ENCODE measurements at regions not wholly inside any gene's neighbourhood (a gene's known extent, or its start where the extent isn't known, plus 50 kb on each side); places are given as distances from the start of the nearest gene placed in this dataset.

DNA sequence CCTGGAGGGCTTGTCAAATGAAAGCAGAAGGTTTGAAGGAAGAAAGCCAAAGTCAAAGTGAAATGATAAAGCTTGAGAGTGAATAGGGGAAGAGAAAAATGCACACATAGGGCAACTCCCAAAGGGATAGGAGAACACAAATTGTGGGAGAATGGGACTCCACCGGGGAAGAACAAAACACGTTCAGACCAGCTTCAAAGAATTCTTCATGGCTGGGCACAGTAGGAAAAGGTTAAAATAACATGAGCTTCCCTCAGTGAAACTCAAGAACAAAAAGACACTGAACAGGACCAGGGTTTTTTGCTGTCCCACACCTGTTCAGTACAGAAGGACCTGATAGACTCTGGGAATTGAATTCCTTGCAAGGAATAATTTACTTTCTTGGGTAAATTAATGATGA lies 123.1 kb upstream of the NCKAP5 start:
- CTCF ChIA-PET = interaction anchor here (0.7 kb wide), 1 partner anchor 11 kb away, joined by 3 read pairs; no protein-coding TSS in a partner anchor
- TF ChIP-seq NFRKB (IDR thresholded peaks at IDR 0.05) = no peak
- no peak for TF ChIP-seq SP1 (IDR thresholded peaks at IDR 0.05)
- TF ChIP-seq CTBP1 (IDR thresholded peaks at IDR 0.05; ENCODE audit: borderline replicate concordance) = no peak
- TF ChIP-seq FOXA1 (IDR thresholded peaks at IDR 0.05) = no peak
- TF ChIP-seq ZNF384 (IDR thresholded peaks at IDR 0.05) = no peak
- no peak for TF ChIP-seq FOXM1 (IDR thresholded peaks at IDR 0.05; ENCODE audit: borderline replicate concordance)
- TF ChIP-seq HDGF (IDR thresholded peaks at IDR 0.05; ENCODE audit: borderline replicate concordance) = no peak
- no peak for TF ChIP-seq PKNOX1 (IDR thresholded peaks at IDR 0.05)
- no peak for TF ChIP-seq BHLHE40 (IDR thresholded peaks at IDR 0.05; ENCODE audit: borderline replicate concordance)
- no peak for TF ChIP-seq ELF4 (IDR thresholded peaks at IDR 0.05)
- no peak for TF ChIP-seq SUZ12 (IDR thresholded peaks at IDR 0.05)
- TF ChIP-seq L3MBTL2 (conservative IDR thresholded peaks at IDR 0.05) = no peak
- no peak for TF ChIP-seq LEF1 (IDR thresholded peaks at IDR 0.05; ENCODE audit: borderline replicate concordance)
- TF ChIP-seq TARDBP (IDR thresholded peaks at IDR 0.05) = no peak
- no peak for TF ChIP-seq ARNT (IDR thresholded peaks at IDR 0.05)
- TF ChIP-seq FOXK2 (IDR thresholded peaks at IDR 0.05) = no peak

GRCh38 chr2:133705287-133705686 lies 137.0 kb upstream of the NCKAP5 start:
- DNase-seq (ENCODE audit: extremely low spot score) = no peak
- ChIA-PET POLR2A (no interaction called here), CTCF (no interaction called here)
- TF ChIP-seq TARDBP (IDR thresholded peaks at IDR 0.05) (no peak), ARNT (IDR thresholded peaks at IDR 0.05) (no peak), ELF4 (IDR thresholded peaks at IDR 0.05) (no peak), SUZ12 (IDR thresholded peaks at IDR 0.05) (no peak), PKNOX1 (IDR thresholded peaks at IDR 0.05) (no peak), FOXA1 (IDR thresholded peaks at IDR 0.05) (no peak), FOXK2 (IDR thresholded peaks at IDR 0.05) (no peak)

More for the DNA sequence above, 123.1 kb upstream of the NCKAP5 start:
- POLR2A ChIA-PET = no interaction called here
- DNase-seq (ENCODE audit: extremely low spot score) = no peak

GRCh38 chr2:133710613-133711012 lies 142.3 kb upstream of the NCKAP5 start:
- DNase-seq (ENCODE audit: extremely low spot score) = no peak
- ChIA-PET CTCF (no interaction called here), POLR2A (no interaction called here)
- TF ChIP-seq FOXA1 (IDR thresholded peaks at IDR 0.05) (no peak), FOXK2 (IDR thresholded peaks at IDR 0.05) (no peak), ARNT (IDR thresholded peaks at IDR 0.05) (no peak), L3MBTL2 (conservative IDR thresholded peaks at IDR 0.05) (no peak), CTBP1 (IDR thresholded peaks at IDR 0.05; ENCODE audit: borderline replicate concordance) (no peak), PKNOX1 (IDR thresholded peaks at IDR 0.05) (no peak)

DNA sequence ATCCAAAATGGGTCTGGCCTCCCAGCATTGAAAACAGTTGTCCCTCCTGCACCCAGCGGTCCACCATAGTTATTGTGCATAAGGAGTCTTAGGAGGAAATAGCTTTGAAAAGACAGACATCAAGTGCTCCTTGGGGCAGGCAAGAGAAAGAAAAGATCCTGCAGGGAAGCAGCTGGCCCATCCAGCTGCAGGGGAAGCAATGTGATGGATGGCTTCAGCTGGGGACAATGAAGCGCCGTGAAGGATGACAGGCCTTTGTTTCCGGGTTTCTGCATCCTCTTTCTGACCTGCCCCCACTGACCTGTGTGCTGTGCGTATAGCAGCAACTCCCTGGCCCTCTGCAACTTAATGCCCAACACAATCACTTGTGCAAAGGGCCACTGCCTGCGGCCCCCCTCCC lies 142.9 kb upstream of the NCKAP5 start:
- TF ChIP-seq FOXK2 (IDR thresholded peaks at IDR 0.05) = no peak
- no peak for TF ChIP-seq ZNF384 (IDR thresholded peaks at IDR 0.05)
- no peak for TF ChIP-seq SUZ12 (IDR thresholded peaks at IDR 0.05)
- no peak for TF ChIP-seq TARDBP (IDR thresholded peaks at IDR 0.05)
- no peak for TF ChIP-seq SP1 (IDR thresholded peaks at IDR 0.05)
- no peak for TF ChIP-seq CTBP1 (IDR thresholded peaks at IDR 0.05; ENCODE audit: borderline replicate concordance)
- no peak for TF ChIP-seq L3MBTL2 (conservative IDR thresholded peaks at IDR 0.05)
- TF ChIP-seq ARNT (IDR thresholded peaks at IDR 0.05) = no peak
- no peak for TF ChIP-seq NFRKB (IDR thresholded peaks at IDR 0.05)
- no peak for TF ChIP-seq FOXA1 (IDR thresholded peaks at IDR 0.05)
- no peak for TF ChIP-seq FOXM1 (IDR thresholded peaks at IDR 0.05; ENCODE audit: borderline replicate concordance)
- TF ChIP-seq BHLHE40 (IDR thresholded peaks at IDR 0.05; ENCODE audit: borderline replicate concordance) = no peak
- TF ChIP-seq ELF4 (IDR thresholded peaks at IDR 0.05) = no peak
- TF ChIP-seq HDGF (IDR thresholded peaks at IDR 0.05; ENCODE audit: borderline replicate concordance) = no peak
- no peak for TF ChIP-seq PKNOX1 (IDR thresholded peaks at IDR 0.05)
- no peak for TF ChIP-seq LEF1 (IDR thresholded peaks at IDR 0.05; ENCODE audit: borderline replicate concordance)
- CTCF ChIA-PET = no interaction called here
- POLR2A ChIA-PET = no interaction called here
- DNase-seq (ENCODE audit: extremely low spot score) = no peak

- CTCF ChIA-PET = no interaction called here
- DNase-seq (ENCODE audit: extremely low spot score) = no peak
- POLR2A ChIA-PET = no interaction called here
- TF ChIP-seq FOXK2 (IDR thresholded peaks at IDR 0.05) = no peak
- TF ChIP-seq ARNT (IDR thresholded peaks at IDR 0.05) = no peak
- no peak for TF ChIP-seq L3MBTL2 (conservative IDR thresholded peaks at IDR 0.05)
- TF ChIP-seq ZNF384 (IDR thresholded peaks at IDR 0.05) = no peak
- TF ChIP-seq SUZ12 (IDR thresholded peaks at IDR 0.05) = no peak
- TF ChIP-seq CTBP1 (IDR thresholded peaks at IDR 0.05; ENCODE audit: borderline replicate concordance) = no peak
- TF ChIP-seq SP1 (IDR thresholded peaks at IDR 0.05) = no peak
- TF ChIP-seq PKNOX1 (IDR thresholded peaks at IDR 0.05) = no peak
These were observed 143.5 kb upstream of the NCKAP5 start for GRCh38 chr2:133711806-133712205.

DNA sequence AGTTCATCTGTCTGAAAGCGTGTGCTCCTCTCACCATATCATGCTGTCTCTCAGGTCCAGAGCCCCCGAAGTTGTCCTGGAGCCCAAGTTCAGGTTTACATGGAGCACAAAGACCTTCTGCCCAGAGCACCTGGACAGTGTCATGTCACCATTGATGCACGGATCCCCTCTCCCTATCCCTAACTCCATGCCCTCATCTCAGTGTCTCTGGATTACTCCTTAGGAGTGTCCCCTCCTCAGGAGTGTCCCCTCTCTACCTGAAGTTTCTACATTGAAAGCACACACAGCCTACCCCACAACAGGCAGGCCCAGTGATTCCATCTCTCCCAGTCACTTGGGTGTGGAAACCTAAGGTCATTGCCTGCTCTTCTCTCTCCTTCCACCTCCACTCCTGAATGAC lies 144.1 kb upstream of the NCKAP5 start:
- POLR2A ChIA-PET = no interaction called here
- DNase-seq (ENCODE audit: extremely low spot score) = no peak
- CTCF ChIA-PET = no interaction called here
- TF ChIP-seq L3MBTL2 (conservative IDR thresholded peaks at IDR 0.05) = no peak
- no peak for TF ChIP-seq FOXA1 (IDR thresholded peaks at IDR 0.05)
- TF ChIP-seq HDGF (IDR thresholded peaks at IDR 0.05; ENCODE audit: borderline replicate concordance) = no peak
- TF ChIP-seq ARNT (IDR thresholded peaks at IDR 0.05) = no peak
- no peak for TF ChIP-seq SUZ12 (IDR thresholded peaks at IDR 0.05)
- no peak for TF ChIP-seq TARDBP (IDR thresholded peaks at IDR 0.05)
- TF ChIP-seq BHLHE40 (IDR thresholded peaks at IDR 0.05; ENCODE audit: borderline replicate concordance) = no peak
- no peak for TF ChIP-seq NFRKB (IDR thresholded peaks at IDR 0.05)
- no peak for TF ChIP-seq LEF1 (IDR thresholded peaks at IDR 0.05; ENCODE audit: borderline replicate concordance)
- no peak for TF ChIP-seq ELF4 (IDR thresholded peaks at IDR 0.05)
- TF ChIP-seq CTBP1 (IDR thresholded peaks at IDR 0.05; ENCODE audit: borderline replicate concordance) = no peak
- no peak for TF ChIP-seq ZNF384 (IDR thresholded peaks at IDR 0.05)
- TF ChIP-seq SP1 (IDR thresholded peaks at IDR 0.05) = no peak
